Common myeloid progenitor, CD34-positive (primary cell): ENCODE measurements at regions not wholly inside any gene's neighbourhood (a gene's known extent, or its start where the extent isn't known, plus 50 kb on each side); places are given as distances from the start of the nearest gene placed in this dataset.

ENCODE experiments used
- CTCF ChIA-PET: fragments of 350-600 bp; sonication (Branson Sonifier 250); formaldehyde crosslinking; loops from one replicate; lab custom pipeline; 2021; ENCODE audit warnings: antibody characterized with exemption; lab: Charles Lee
- POLR2A ChIA-PET: fragments of 350-600 bp; sonication (Branson Sonifier 250); formaldehyde crosslinking; loops from one replicate; lab custom pipeline; 2021; ENCODE audit warnings: antibody characterized with exemption; lab: Charles Lee
- DNase-seq, 3 donors: peaks; one replicate each; pipeline versions ENCODE4 v3.0.0 to v3.0.0-alpha.2; 2013
- H3K27ac ChIP-seq, 2 experiments: 1 replicate in 1 of 2; 2 replicates in 1 of 2; pipeline ENCODE4 v1.7.0; 2013; ENCODE audit warnings: inconsistent platforms in 2 of 2, low read length in 2 of 2, mild to moderate bottlenecking in 2 of 2, low read depth in 1 of 2, moderate library complexity in 1 of 2; ENCODE audit not compliant: severe bottlenecking in 2 of 2, insufficient read depth in 1 of 2, poor library complexity in 1 of 2
- H3K27me3 ChIP-seq, 5 experiments: replicated peaks in 2 of 5; 1 replicate in 3 of 5; 2 replicates in 2 of 5; pipeline versions ENCODE4 v1.6.1 to v1.7.0; 2013; ENCODE audit warnings: low read length in 4 of 5, mild to moderate bottlenecking in 2 of 5, moderate library complexity in 2 of 5, inconsistent platforms in 1 of 5; ENCODE audit not compliant: insufficient read depth in 5 of 5, control insufficient read depth in 4 of 5
- H3K36me3 ChIP-seq, 4 experiments: 1 replicate in 2 of 4; 2 replicates in 2 of 4; pipeline versions ENCODE4 v1.6.1 to v1.7.0; 2013; ENCODE audit warnings: low read length in 3 of 4, control low read depth in 1 of 4, mild to moderate bottlenecking in 1 of 4; ENCODE audit not compliant: control insufficient read depth in 4 of 4, insufficient read depth in 4 of 4
- H3K4me1 ChIP-seq, 4 experiments: 1 replicate in 3 of 4; 2 replicates in 1 of 4; pipeline versions ENCODE4 v1.6.1 to v1.7.1; 2013; ENCODE audit warnings: low read length in 3 of 4, mild to moderate bottlenecking in 3 of 4, control low read depth in 1 of 4, inconsistent platforms in 1 of 4, moderate library complexity in 1 of 4; ENCODE audit not compliant: control insufficient read depth in 4 of 4, insufficient read depth in 4 of 4; ENCODE audit errors: control extremely low read depth in 1 of 4
- H3K4me3 ChIP-seq, 7 experiments: 1 replicate in 4 of 7; 2 replicates in 3 of 7; pipeline versions ENCODE4 v1.5.1 to v1.7.0; 2013; ENCODE audit warnings: mild to moderate bottlenecking in 7 of 7, low read length in 6 of 7, moderate library complexity in 6 of 7, inconsistent platforms in 2 of 7, low read depth in 2 of 7, control low read depth in 1 of 7; ENCODE audit not compliant: insufficient read depth in 4 of 7, control insufficient read depth in 1 of 7; ENCODE audit errors: extremely low read depth in 1 of 7
- H3K9me3 ChIP-seq, 5 experiments: 1 replicate in 4 of 5; 2 replicates in 1 of 5; pipeline versions ENCODE4 v1.6.1 to v1.7.1; 2013; ENCODE audit warnings: low read length in 4 of 5, mild to moderate bottlenecking in 2 of 5, inconsistent platforms in 1 of 5, low read depth in 1 of 5, moderate library complexity in 1 of 5; ENCODE audit not compliant: control insufficient read depth in 4 of 5, insufficient read depth in 2 of 5; ENCODE audit errors: control extremely low read depth in 1 of 5
- WGBS: methylation state at CpG from one replicate; pipeline ENCODE4 v1.1.5; 2013; ENCODE audit not compliant: insufficient coverage; 5-methylcytosine and 5-hydroxymethylcytosine counted together

- Histone ChIP-seq H3K4me3 (no peak overlapping the region), H3K27ac (no peak overlapping the region), H3K9me3 (no peaks in the 10 kb centered on the region), H3K27me3 (no peaks in the 10 kb centered on the region), H3K4me1 (no peaks in the 10 kb centered on the region), H3K36me3 (no peaks in the 10 kb centered on the region)
- DNase-seq: no peak
- CTCF ChIA-PET: no interaction called here
- POLR2A ChIA-PET: no interaction called here
- 80% methylated on average over 1 of the region's 2 CpGs for WGBS
Observed at GRCh38 chr4:154142664-154143063, 348.9 kb downstream of the DCHS2 start.

DNA sequence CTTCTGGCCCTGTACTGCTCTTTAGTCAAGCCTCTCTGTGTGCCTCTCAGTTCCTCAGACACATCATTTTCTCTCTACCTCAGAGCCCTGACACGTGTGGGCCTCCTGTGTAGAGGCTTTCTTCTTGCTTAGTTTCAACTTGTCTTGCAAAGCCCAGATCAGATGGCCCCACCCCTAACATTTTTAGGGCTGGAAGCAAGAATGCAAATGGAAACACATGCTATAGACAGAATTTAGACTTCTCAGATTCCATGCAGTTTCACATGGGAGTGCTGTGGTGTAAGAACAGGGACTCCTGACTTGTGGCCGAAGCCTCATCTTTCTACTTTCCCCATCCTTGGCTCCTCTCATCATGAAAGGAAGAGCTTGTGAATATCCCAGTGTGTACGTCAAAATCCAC lies 350.7 kb downstream of the DCHS2 start:
- CTCF ChIA-PET: no interaction called here
- 91% methylated on average over 3 of the region's 3 CpGs for WGBS
- POLR2A ChIA-PET: no interaction called here

DNA sequence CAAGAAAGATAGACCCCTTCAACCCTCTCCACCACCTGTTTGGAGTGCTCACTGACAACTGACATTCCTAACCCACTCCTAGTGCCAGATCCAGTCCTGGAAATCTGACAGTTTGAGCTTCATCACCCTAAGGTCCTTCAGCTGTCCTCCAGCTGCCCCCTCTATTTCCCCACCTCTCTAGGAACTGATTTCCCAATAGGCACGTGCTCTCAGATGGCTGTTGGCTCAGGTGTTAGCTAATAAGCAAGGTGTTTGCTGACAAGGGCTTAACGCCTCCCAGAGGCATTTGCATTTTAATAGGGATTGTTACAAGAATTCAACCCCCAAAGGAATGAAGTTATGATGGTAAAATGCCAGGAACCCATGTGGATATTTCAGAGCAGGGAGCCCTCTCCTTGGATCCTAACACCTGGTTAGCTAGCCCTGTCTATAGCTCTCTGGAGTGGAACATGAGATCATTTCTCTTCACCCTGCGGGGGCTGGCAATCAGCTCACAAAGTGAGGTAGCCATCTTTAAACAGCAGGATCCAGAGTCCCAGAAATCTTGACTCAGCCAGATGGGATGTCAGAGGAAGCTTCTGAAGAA lies 348.5 kb upstream of the SFRP2 start:
- Histone ChIP-seq H3K4me3 (no peak overlapping the region), H3K27me3 (no peaks in the 10 kb centered on the region), H3K9me3 (no peaks in the 10 kb centered on the region), H3K27ac (no peak overlapping the region), H3K36me3 (no peaks in the 10 kb centered on the region), H3K4me1 (no peaks in the 10 kb centered on the region)
- WGBS: 78% methylated on average over 3 of the region's 3 CpGs
- ChIA-PET CTCF (no interaction called here), POLR2A (no interaction called here)
- no peak for DNase-seq

More for the DNA sequence above, 350.7 kb downstream of the DCHS2 start:
- no peaks in the 10 kb centered on the region for H3K27me3 ChIP-seq
- H3K4me1 ChIP-seq: no peaks in the 10 kb centered on the region
- no peaks in the 10 kb centered on the region for H3K36me3 ChIP-seq
- H3K4me3 ChIP-seq: no peak overlapping the region
- H3K27ac ChIP-seq: no peak overlapping the region
- no peaks in the 10 kb centered on the region for H3K9me3 ChIP-seq
- DNase-seq: no peak

DNA sequence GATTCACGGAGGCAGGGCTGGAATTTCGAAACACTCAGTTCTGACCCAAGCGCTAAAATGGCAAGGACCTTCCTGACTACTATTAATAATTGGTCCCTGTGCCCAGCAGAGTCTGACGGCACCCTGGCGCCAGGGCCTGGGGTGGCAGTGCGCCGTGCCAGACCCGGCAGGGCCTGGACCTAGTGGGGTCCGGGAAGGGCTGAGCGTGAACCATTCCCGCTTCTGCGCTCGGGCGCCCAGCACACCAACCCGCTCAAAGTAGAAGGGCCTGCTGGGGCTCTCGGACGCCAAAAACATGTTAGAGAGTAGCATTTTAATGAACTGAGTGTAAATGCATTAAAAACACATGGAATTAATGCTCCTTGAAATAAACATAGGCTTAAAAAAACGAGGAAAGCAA lies 346.7 kb upstream of the SFRP2 start:
- Histone ChIP-seq H3K4me3 (no peak overlapping the region), H3K27me3 (no peaks in the 10 kb centered on the region), H3K9me3 (no peaks in the 10 kb centered on the region), H3K27ac (no peak overlapping the region), H3K36me3 (no peaks in the 10 kb centered on the region), H3K4me1 (no peaks in the 10 kb centered on the region)
- ChIA-PET POLR2A (no interaction called here), CTCF (no interaction called here)
- DNase-seq: no peak
- WGBS: over 99% methylated on average over 17 of the region's 18 CpGs

DNA sequence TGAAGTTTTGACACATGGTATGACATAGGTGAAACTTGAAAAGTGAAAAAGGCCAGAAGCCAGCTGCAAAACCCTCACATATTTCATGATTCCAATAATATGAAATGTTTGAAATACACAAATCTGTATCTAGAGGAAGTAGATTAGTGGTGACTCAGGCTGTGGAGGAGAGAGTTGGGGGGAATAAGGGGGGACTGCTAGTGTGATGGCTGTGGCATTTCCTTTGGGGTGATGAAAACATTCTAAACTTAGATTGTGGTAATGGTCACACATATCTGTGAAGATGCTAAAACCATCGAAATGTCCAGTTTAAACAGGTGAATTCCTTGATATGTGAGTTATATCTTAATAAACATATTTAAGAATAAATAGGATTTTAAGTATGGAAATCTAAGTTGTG lies 343.5 kb upstream of the SFRP2 start:
- Histone ChIP-seq H3K4me1 (no peaks in the 10 kb centered on the region), H3K27ac (no peak overlapping the region), H3K27me3 (no peaks in the 10 kb centered on the region), H3K9me3 (no peaks in the 10 kb centered on the region), H3K36me3 (no peaks in the 10 kb centered on the region), H3K4me3 (no peak overlapping the region)
- WGBS: no CpG with 5 or more reads among the region's 1 CpG
- DNase-seq: no peak
- ChIA-PET CTCF (no interaction called here), POLR2A (no interaction called here)

DNA sequence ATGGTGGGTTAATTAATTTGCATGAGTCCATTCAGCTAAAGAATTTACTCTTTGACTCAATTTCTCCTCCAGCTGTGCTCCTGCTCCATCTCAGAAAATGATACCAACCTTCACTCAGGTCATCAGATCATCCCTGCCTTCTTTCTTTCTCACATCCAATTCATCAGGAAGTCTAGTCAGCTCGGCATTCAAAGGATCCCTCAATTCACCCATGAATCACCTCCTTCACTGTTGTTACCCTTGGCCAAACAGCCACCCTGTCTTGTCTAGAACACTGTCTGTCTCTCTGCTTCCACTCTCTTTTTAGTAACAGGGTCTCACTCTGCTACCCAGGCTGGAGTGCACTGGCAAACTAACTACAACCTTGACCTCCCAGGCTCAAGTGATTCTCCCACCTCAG lies 337.4 kb upstream of the SFRP2 start:
- no peaks in the 10 kb centered on the region for H3K4me1 ChIP-seq
- CTCF ChIA-PET: no interaction called here
- H3K4me3 ChIP-seq: no peak overlapping the region
- H3K27ac ChIP-seq: no peak overlapping the region
- POLR2A ChIA-PET: no interaction called here
- no peaks in the 10 kb centered on the region for H3K27me3 ChIP-seq
- DNase-seq: no peak
- WGBS: 100% methylated on average over 1 of the region's 1 CpG
- no peaks in the 10 kb centered on the region for H3K36me3 ChIP-seq
- H3K9me3 ChIP-seq: peaks cover 0 to 3% (median 0%) of the 10 kb centered on the region in 5 experiments

DNA sequence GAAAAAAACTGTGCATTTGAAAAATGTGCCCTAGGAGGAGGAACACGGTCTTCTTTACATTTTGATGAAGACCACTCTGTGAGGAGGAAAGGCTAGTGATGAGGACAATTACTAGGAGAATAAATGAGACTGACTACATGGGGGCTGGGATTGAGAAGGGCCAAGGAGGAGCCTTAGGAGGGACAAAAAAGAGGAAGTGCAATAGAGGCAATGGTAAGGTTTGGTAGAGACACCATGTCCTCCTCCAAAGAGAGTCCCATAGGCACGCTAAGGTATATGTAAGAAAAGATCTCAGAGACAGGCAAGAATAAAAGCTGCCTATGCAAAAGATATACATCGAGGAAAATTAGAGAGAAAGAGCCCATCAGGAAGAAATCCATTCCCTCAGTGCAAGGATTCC lies 336.5 kb upstream of the SFRP2 start:
- ChIA-PET CTCF (no interaction called here), POLR2A (no interaction called here)
- Histone ChIP-seq H3K4me3 (no peak overlapping the region), H3K27ac (no peak overlapping the region), H3K9me3 (peaks cover 0 to 3% (median 0%) of the 10 kb centered on the region in 5 experiments), H3K27me3 (no peaks in the 10 kb centered on the region), H3K36me3 (no peaks in the 10 kb centered on the region), H3K4me1 (no peaks in the 10 kb centered on the region)
- 100% methylated on average over 3 of the region's 3 CpGs for WGBS
- no peak for DNase-seq
